ENCODE measurements at regions not wholly inside any gene's neighbourhood (a gene's known extent, or its start where the extent isn't known, plus 50 kb on each side); places are given as distances from the start of the nearest gene placed in this dataset.
"Not testable (repeated sequence)": the region's sequence is repeated elsewhere in the genome, so short reads cannot be mapped to it uniquely, and the experiment has no call there.

DNA sequence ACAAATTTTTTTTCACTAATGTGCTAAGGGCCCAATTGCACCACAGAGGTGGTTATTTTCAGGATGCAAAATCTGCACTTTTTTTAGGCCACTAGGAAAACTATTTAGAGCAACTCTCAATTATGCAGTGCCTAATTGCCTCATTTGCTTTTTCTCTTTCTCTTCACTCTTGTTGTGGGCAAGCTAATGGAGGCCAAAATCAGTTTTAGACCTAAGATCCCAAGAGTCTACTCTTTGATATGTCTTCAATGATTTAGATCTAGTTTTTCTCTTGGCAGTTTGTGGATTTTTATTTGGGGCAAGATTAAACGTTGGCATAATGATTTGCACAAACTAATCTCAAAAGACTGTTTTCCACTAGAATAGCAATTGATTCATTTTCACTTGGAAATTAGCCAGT is 1996.9 kb downstream of the LRRC4C start:
- no peak for DNase-seq (ENCODE audit: low spot score)
- ATAC-seq, result no peak

DNA sequence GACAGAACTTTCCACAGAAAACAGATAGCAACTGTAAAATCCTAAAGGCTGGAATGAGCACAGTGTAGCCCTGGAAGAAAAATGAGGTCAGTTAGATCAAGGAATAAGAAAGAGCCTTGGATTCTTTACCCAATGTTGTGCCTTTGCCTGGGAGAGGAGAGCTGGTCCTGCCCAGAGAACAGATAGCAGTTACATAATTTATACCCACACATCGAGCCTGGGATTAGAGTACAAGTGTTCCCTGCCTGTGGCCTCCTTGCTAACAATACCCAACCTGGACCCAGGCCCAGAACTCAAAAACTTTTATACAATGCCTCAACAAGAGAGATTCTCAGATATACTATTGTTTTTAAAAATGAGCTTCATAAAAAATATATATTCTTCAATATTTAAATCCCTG is 1998.4 kb downstream of the LRRC4C start:
- ATAC-seq (no peak), DNase-seq (ENCODE audit: low spot score) (no peak)

DNA sequence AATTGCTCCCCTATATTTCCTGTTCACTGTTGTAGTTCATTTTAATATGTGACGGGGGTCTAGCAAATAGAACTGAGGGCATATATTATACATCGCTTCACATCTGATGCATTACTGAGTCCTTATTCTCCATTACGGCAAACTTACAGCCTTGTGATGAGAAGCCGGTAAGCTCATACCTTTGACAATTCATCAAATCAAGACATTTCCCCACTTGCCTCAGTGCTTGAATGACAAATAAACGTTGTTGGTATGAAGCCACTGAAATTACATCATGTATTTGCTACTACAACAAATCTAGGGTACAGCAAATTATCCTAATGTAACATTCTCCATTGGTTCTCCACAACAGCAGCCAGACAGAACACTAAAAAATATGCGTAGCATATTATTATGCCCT is 1999.8 kb downstream of the LRRC4C start:
- no peak for ATAC-seq

DNA sequence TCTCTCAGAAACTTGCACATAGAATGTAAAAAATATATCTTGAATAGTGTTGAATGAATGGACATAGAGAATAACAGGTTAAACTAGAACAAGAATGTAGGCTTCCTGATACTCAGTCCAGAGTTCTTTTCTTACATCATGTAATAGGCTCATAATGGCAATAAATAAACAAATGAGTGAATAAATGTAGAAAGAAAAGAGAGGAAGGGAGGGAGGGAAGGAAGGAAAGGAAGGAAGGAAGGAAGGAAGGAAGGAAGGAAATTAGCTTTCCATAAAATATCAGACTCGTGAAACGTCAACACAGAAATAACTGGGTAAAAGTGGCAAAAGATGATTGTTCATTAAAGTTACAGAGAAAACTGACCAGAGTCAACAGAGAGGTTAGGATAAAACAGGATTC is 2001.0 kb downstream of the LRRC4C start:
- DNase-seq (ENCODE audit: low spot score), result no peak
- no peak for ATAC-seq

More for the DNA sequence above, 1999.8 kb downstream of the LRRC4C start:
- DNase-seq (ENCODE audit: low spot score), result no peak

DNA sequence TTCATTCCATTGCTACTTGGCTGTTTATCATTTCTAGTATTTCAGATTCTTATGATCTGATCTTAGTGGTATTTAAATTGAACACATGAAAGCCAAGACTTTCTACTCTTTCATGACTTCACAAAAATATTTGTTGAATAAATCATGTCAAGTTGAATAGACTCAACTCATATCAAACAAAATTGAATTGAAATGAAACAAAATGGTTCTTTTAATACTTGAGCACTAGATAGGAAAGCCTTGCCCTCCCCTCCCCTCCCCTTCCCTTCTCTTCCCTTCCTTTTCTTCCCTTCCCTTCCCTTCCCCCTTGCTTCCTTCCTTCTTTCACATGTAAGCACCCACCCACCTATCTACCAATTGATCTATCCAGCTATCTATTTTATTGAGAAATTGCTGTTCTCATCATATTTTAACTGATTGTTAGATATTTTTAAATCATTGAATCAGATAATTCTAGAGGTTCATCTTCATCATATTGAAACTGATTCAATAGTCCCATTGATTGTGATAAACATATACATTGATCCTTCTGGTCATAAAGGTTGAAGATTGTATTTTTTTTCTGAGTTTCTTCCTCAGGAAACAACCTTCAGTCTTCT is 2015.9 kb downstream of the LRRC4C start:
- DNase-seq (ENCODE audit: low spot score), result no peak

DNA sequence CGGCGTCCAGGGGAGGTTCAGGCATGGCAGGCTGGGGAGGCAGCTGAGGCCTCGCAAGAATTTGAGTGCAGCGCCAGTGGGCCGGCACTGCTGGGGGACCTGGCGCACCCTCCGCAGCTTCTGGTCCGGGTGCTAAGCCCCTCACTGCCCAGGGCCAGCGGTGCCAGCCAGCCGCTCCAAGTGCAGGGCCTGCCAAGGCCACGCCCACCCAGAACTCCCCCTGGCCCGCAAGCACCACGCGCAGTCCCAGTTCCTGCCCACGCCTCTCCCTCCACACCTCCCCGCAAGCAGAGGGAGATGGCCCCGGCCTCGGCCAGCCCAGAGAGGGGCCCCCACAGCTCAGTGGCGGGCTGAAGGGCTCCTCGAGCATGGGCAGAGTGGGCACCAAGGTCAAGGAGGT is 2017.3 kb downstream of the LRRC4C start:
- DNase-seq (ENCODE audit: low spot score) (no peak), ATAC-seq (no peak)

More for the DNA sequence above, 2015.9 kb downstream of the LRRC4C start:
- no peak for ATAC-seq

DNA sequence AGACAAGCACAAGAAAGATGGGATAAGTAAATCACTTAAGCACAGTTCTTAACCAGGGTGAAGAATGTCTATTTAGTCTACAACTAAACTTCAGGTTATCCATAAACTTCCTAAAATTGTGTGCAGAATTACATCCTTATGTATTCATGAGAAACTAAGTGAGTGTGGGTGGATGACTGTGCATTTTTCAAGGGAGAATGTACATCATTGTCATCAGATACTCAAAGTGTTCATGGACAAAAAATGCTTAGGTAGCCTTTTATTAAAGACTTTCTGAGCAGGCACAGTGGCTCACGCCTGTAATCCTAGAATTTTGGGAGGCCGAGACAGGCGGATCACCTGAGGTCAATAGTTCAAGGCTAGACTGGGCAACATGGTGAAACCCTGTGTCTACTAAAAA is 2023.8 kb downstream of the LRRC4C start:
- no peak for DNase-seq (ENCODE audit: low spot score)

DNA sequence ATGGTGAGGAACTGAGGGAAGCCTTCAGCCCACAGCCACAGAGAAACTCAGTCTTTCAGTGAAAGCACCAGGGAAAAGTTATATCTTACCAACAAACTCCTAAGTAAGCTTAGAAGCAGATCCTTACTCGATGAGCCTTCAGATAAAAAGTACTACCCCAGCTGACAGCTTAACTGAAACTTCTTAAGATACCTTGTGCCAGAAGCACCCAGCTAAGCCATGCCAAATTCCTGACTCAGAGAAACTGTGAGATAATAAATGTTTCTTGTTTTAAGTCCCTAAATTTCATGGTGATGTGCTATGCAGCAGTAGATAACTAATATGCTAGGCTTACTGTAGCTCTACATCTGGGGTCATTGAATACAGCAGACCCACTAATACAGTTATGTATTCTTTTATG is 2025.0 kb downstream of the LRRC4C start:
- DNase-seq (ENCODE audit: low spot score), result no peak
- no peak for ATAC-seq

More for the DNA sequence above, 2023.8 kb downstream of the LRRC4C start:
- no peak for ATAC-seq

DNA sequence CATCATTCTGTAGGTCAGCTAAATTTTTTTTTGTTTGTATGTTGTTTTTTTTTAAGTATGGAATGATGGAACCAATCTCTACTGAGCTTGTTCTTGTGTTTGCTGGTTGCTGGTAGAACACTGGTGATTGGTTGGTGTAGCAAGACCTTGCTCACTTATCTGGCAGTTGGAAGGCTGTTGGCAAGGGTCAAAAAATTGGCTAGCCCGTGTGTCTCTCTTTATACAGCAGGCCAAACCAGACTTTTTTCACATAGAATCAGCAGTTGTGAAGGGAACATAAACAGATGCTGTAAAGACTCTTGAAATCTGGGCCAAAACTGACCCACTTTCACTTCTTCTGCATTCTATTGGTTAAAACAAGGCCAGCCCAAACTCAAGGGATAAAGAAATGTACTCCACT is 2026.5 kb downstream of the LRRC4C start:
- DNase-seq (ENCODE audit: low spot score) (no peak), ATAC-seq (no peak)

DNA sequence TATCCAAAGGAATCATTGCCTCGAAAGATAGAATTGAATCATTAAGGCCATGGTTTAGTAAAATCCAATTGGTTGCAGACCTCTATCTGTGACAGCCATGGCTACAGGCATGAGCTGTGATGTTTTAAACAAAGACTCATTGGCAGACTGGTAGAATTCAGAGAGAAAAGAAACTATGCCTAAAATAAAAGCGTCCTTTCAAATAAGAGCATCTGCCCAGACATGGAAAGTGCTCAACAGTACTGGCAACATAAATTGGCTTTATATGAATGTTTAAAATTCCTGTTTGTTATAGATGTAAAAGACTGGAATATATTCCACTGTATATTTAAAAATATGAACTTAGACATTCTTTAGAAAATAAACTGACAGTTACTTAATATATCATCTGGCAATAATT is 2034.2 kb downstream of the LRRC4C start:
- no peak for DNase-seq (ENCODE audit: low spot score)
- no peak for ATAC-seq

DNA sequence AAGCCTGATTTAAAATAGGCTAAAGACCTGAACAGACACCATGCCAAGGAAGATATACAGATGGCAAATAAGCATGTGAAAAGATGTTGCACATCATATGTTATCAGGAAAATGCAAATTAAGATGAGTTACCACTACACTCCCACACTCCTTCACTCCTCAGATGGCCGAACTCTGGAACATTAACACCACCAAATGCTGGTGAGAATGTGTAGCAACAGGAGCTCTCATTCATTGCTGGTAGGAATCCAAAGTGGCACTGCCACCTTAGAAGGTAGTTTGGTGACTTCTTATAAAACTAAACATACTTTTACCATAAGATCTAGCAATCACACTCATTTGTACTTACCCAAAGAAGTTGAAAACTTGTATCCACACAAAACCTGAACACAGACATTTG is 2047.3 kb downstream of the LRRC4C start:
- ATAC-seq (no peak), DNase-seq (ENCODE audit: low spot score) (no peak)

DNA sequence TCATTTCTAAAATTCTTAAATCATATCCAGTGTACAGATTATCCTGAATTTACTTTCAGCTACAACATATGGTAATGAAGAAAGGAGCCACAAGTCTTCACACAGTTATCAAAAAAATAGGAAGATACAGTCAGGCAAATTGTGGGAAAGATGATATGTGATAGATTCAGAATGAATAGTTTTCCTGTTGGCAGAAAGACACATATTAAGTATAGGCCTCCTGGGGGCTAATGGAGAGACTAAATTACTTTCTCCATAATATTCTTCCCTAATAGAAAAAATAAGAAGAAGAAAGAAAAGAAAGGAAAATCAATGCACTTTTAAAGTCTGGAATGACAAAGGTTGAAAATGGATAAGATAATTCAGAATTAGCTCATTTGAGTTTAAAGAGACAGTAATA is 2073.5 kb downstream of the LRRC4C start:
- no peak for DNase-seq (ENCODE audit: low spot score)
- ATAC-seq, result no peak

DNA sequence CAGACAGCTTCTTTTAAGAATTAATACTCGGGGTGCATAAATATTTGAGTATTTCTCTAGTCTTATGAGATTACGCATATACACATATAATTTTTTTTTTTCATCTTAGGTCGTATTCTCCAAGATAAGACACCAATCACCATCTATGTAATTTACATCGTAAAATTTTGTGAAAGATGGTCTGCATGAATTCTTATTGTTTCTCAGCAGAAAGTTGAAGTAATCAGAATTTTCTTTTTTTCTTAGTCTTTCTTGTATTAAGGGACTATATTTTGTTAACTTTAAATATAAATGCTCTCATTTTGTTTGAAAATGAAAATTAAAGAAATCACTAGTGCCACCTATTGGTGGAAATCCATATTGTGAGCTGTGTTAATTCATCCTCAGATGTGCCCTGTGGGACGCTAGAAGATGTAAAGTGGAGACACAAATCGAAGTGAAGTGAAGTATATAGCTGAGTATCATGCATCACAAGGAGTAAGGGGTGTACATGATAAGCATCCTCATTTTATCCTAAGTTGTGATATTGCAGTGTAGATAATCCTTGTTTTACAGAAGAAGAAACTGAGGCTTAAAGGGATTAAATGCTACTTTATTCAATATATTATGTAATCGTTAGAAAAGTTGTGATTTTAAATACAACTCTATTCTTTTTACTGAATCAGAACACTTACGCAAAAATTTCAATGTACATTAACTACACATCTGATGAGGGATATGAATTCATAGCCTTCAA is 2084.3 kb downstream of the LRRC4C start:
- peak; percentile 62 for ATAC-seq
- DNase-seq (ENCODE audit: low spot score), result no peak

DNA sequence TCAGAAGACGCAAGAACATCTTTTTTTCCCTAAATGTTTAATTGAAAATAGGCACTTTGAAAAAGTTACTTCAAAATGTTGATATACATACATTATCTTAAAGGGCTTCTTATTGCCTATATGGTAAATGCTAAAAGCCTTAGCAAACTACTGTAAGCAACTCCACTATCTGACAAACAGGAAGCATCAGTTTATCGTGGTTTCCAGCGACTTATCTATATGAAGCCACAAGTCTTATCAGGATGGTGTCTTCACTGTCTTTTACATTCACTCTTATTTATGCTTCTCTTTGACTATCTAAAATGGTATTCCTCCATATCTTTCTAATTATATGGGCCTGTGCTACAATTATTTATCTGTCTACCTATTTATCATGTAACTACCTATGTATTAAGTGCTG is 2091.9 kb downstream of the LRRC4C start:
- ATAC-seq (no peak), DNase-seq (ENCODE audit: low spot score) (no peak)

DNA sequence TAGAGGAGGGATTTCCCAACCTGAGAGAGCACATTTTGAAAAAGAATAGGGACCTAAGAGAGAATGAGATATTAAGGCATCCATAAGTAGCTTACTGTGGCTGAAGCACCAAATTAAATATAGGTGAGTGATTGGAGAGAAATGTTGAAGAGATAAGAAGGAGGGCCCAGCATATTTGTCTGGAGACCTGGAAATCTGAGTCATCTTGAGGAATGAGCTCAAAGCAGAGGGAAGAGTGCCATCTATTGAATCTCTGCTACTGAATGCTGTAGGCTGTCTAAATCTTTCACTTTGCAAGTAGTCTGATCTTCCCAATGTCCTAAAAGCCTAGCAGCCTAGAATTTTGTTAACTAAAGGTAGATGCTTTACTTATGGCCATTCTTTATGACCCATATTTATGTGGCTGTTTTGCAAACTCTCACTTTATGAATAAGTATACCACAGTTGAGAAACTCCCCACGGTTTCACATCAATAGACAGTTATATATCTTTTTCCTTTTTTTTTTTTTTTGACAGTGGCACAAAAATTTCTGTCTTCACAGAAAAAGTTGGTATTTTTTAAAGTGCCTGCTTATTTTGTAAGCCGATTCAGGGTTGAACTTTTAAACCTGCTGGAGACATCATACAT is 2093.5 kb downstream of the LRRC4C start:
- DNase-seq (ENCODE audit: low spot score) (no peak), ATAC-seq (no peak)

DNA sequence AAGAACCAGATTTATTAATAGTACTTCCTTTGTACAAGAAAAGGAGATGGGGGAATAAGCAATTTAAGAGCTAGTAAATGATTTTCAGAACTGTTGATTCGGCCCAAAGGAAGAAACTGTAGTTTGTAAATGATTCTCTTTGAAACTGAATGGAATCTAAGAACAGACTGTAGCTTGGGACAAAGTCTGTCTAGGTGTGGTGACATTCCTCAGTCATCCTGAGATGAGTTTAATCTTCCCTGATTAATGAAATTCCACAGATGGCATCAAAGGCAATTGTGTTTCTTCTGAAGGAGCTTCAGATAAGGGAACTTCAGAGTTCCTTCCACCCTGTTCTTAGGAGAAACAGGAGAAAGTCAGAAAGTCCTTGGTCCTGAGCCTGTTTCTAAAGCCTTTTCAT is 2095.9 kb downstream of the LRRC4C start:
- ATAC-seq, result no peak
- no peak for DNase-seq (ENCODE audit: low spot score)

DNA sequence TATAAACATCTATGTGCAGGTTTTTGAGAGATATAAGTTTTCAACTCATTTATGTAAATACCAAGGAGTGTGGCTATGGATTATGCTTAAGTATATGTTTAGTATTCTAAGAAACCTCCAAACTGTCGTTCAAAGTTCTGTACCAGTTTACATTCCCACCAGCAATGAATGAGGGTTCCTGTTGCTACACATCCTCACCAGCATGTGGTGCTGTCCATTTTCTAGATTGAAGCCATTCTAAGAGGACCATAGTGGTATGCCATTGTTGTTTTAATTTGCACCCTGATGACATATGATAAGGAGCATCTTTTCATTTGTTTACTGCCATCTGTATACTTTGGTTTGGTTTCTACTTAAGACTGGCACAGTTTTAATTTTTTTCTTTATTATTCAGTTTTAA is 2097.9 kb downstream of the LRRC4C start:
- ATAC-seq, result no peak
- no peak for DNase-seq (ENCODE audit: low spot score)

DNA sequence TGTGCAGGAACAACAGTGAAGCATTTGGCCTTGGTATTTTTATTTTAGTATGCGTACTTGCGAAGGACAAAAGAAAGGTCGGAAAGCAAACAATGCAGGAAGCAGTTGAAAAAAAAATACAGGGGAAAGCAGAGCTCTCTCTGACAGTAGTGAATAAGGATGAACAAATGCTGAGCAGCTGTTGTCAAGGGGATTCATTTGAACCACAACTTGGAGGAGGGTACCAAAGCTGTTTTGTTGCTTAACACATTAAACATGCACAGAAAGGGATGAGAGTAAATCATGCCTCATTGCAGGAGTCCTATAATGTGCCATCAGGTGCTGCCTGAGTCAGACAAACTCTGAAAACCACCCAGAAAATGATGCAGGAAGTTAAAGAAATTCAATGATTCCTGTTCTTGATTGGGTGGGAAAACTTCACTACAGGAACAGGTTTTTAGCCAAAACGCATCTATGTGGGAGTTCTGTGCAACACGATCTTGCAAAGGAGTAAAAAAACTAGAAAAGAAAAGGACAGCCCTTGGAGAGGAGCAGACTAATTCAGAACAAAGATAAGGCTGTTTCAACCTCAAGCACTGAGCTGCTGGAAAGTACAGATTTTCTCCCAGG is 2113.5 kb downstream of the LRRC4C start:
- ATAC-seq (no peak), DNase-seq (ENCODE audit: low spot score) (no peak)

DNA sequence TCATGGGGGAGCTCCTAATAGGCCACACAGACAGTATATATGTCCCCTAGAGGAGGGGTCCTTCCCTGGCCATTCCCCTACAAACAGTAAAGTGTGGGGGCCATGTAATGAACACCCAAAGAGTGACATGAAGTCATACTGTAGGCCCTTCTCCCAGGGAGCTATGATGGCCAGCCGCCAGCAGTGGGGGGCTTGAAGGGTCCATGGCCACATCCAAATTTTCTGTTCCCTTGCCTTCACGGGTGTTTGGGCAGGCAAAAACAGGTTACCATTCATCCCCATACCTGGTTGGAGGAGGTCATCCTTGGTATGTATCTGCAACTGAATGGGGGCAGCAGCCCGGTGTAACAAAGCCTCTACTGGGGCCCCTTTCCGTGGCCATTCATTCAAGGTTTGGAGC is 2118.0 kb downstream of the LRRC4C start:
- ATAC-seq (no peak), DNase-seq (ENCODE audit: low spot score) (no peak)

DNA sequence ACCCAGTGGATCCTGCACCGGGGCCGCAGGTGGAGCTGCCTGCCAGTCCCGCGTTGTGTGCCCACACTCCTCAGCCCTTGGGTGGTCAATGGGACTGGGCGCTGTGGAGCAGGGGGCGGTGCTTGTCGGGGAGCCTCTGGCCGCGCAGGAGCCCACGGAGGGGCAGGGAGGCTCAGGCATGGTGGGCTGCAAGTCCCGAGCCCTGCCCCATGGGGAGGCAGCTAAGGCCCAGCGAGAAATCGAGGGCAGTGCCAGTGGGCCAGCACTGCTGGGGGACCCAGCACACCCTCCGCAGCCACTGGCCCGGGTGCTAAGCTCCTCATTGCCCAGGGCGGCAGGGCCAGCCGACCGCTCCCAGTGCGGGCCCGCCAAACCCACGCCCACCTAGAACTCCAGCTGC is 2126.4 kb downstream of the LRRC4C start:
- not testable (repeated sequence) for ATAC-seq; DNase-seq (ENCODE audit: low spot score)

DNA sequence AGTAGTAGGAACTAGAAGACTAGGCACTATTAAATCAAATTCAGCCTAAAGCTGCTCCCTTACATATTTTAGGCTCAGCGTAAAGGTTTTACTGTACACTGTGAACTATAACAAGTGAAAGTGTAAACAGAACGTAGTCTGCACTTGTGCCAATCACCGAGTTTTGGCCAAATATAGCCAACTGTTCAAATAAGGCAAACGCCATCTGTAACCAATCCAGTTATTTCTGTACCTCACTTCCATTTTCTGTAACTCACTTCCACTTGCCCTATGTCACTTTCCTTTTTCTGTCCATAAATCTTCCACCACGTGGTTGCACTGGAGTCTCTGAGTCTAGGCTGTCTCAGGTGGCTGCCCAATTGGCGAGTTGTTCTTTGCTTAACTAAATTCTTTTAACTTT is 2132.2 kb downstream of the LRRC4C start:
- ATAC-seq, result no peak

DNA sequence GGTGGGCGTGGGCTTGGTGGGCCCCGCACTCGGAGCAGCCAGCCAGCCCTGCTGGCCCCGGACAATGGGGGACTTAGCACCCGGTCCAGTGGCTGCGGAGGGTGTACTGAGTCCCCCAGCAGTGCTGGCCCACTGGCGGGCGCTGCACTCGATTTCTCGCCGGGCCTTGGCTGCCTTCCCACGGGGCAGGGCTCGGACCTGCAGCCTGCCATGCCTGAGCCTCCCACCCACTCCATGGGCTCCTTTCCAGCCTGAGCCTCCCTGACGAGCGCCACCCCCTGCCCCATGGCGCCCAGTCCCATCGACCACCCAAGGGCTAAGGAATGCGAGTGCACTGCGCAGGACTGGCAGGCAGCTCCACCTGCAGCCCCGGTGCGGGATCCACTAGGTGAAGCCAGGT is 2147.6 kb downstream of the LRRC4C start:
- not testable (repeated sequence) for ATAC-seq; DNase-seq (ENCODE audit: low spot score)

More for the DNA sequence above, 2132.2 kb downstream of the LRRC4C start:
- no peak for DNase-seq (ENCODE audit: low spot score)
